ENCODE measurements at regions not wholly inside any gene's neighbourhood (a gene's known extent, or its start where the extent isn't known, plus 50 kb on each side); places are given as distances from the start of the nearest gene placed in this dataset.
A peak's percentile ranks its signal among the peaks of the same experiment; 100 is the strongest.

GRCh38 chr19:32224371-32225244 lies 120.8 kb upstream of the ZNF507 start:
- H3K27ac ChIP-seq (ENCODE audit: low read depth in 1 of 2, low read length in 1 of 2) = no peak overlapping the region
- DNase-seq (peak; percentile 73 to 78 (median 74)), ATAC-seq (ENCODE audit: insufficient read depth, low FRiP score) (peak; percentile 77)
- no peak overlapping the region for H3K9ac ChIP-seq (ENCODE audit: insufficient read depth in 1 of 2, low read length in 2 of 2)
- peaks cover 0 to 11% (median 0%) of the 10 kb centered on the region in 5 donors for H3K4me1 ChIP-seq (ENCODE audit: control insufficient read depth in 5 of 5, insufficient read depth in 5 of 5, low read length in 5 of 5)
- no peak overlapping the region for H3K4me3 ChIP-seq
- peak; percentile 96 for TF ChIP-seq CTCF (IDR thresholded peaks at IDR 0.05; ENCODE audit: control extremely low read depth, extremely low read depth)
- no peaks in the 10 kb centered on the region for H3K36me3 ChIP-seq (ENCODE audit: control insufficient read depth in 4 of 4, insufficient read depth in 4 of 4, low read length in 4 of 4)
- H3K27me3 ChIP-seq (ENCODE audit: control insufficient read depth in 3 of 3, insufficient read depth in 3 of 3, low read length in 2 of 3) = peaks cover 0 to 2% (median 0%) of the 10 kb centered on the region in 3 donors
- peaks cover 0 to under 1% (median 0%) of the 10 kb centered on the region in 4 donors for H3K9me3 ChIP-seq (ENCODE audit: control insufficient read depth in 4 of 4, insufficient read depth in 3 of 4, low read length in 3 of 4)
- 4 to 5% methylated on average over 51 of the region's 51 CpGs for WGBS, 2 donors

GRCh38 chr19:32227561-32228165 lies 117.7 kb upstream of the ZNF507 start:
- Histone ChIP-seq H3K9me3 (ENCODE audit: control insufficient read depth in 4 of 4, insufficient read depth in 3 of 4, low read length in 3 of 4) (peaks cover 0 to 4% (median 0%) of the 10 kb centered on the region in 4 donors), H3K27me3 (ENCODE audit: control insufficient read depth in 3 of 3, insufficient read depth in 3 of 3, low read length in 2 of 3) (peaks cover 0 to 3% (median 2%) of the 10 kb centered on the region in 3 donors), H3K4me1 (ENCODE audit: control insufficient read depth in 5 of 5, insufficient read depth in 5 of 5, low read length in 5 of 5) (peaks cover 0 to 11% (median 0%) of the 10 kb centered on the region in 5 donors), H3K9ac (ENCODE audit: insufficient read depth in 1 of 2, low read length in 2 of 2) (no peak overlapping the region), H3K4me3 (no peak overlapping the region), H3K36me3 (ENCODE audit: control insufficient read depth in 4 of 4, insufficient read depth in 4 of 4, low read length in 4 of 4) (no peaks in the 10 kb centered on the region), H3K27ac (ENCODE audit: low read depth in 1 of 2, low read length in 1 of 2) (no peak overlapping the region)
- WGBS, 2 donors = 91 to 93% methylated on average over 29 of the region's 29 CpGs
- TF ChIP-seq CTCF (IDR thresholded peaks at IDR 0.05; ENCODE audit: control extremely low read depth, extremely low read depth) = no peak
- ATAC-seq (ENCODE audit: insufficient read depth, low FRiP score) = no peak
- DNase-seq = no peak

- Histone ChIP-seq H3K36me3 (ENCODE audit: control insufficient read depth in 4 of 4, insufficient read depth in 4 of 4, low read length in 4 of 4) (no peaks in the 10 kb centered on the region), H3K9me3 (ENCODE audit: control insufficient read depth in 4 of 4, insufficient read depth in 3 of 4, low read length in 3 of 4) (peaks cover 0 to 4% (median 0%) of the 10 kb centered on the region in 4 donors), H3K27ac (ENCODE audit: low read depth in 1 of 2, low read length in 1 of 2) (no peak overlapping the region), H3K4me1 (ENCODE audit: control insufficient read depth in 5 of 5, insufficient read depth in 5 of 5, low read length in 5 of 5) (no peaks in the 10 kb centered on the region), H3K4me3 (no peak overlapping the region), H3K9ac (ENCODE audit: insufficient read depth in 1 of 2, low read length in 2 of 2) (no peak overlapping the region), H3K27me3 (ENCODE audit: control insufficient read depth in 3 of 3, insufficient read depth in 3 of 3, low read length in 2 of 3) (peaks cover 0 to 4% (median under 1%) of the 10 kb centered on the region in 3 donors)
- WGBS, 2 donors = 44 to 54% methylated on average over 6 of the region's 6 CpGs
- DNase-seq (no peak), ATAC-seq (ENCODE audit: insufficient read depth, low FRiP score) (no peak)
- no peak for TF ChIP-seq CTCF (IDR thresholded peaks at IDR 0.05; ENCODE audit: control extremely low read depth, extremely low read depth)
Observed at GRCh38 chr19:32230441-32230840, 115.0 kb upstream of the ZNF507 start.

Data from lung (tissue), 11 donors.